ENCODE measurements at regions not wholly inside any gene's neighbourhood (a gene's known extent, or its start where the extent isn't known, plus 50 kb on each side); places are given as distances from the start of the nearest gene placed in this dataset.

- no peak for TF ChIP-seq CTCF (IDR thresholded peaks at IDR 0.05 in 4 of 5, conservative IDR thresholded peaks at IDR 0.05 in 1 of 5)
- no peak for TF ChIP-seq POLR2A (IDR thresholded peaks at IDR 0.05)
These were observed 488.5 kb upstream of the TBX3 start for GRCh38 chr12:115172521-115172920.

All from gastrocnemius medialis (tissue), 4 donors.